Medulla oblongata (tissue), 1 donor: ENCODE measurements at regions not wholly inside any gene's neighbourhood (a gene's known extent, or its start where the extent isn't known, plus 50 kb on each side); places are given as distances from the start of the nearest gene placed in this dataset.
A peak's percentile ranks its signal among the peaks of the same experiment; 100 is the strongest.

ENCODE experiments used
- DNase-seq: peaks from one replicate; pipeline ENCODE4 v3.0.0-alpha.2; 2015; ENCODE audit errors: extremely low spot score

DNA sequence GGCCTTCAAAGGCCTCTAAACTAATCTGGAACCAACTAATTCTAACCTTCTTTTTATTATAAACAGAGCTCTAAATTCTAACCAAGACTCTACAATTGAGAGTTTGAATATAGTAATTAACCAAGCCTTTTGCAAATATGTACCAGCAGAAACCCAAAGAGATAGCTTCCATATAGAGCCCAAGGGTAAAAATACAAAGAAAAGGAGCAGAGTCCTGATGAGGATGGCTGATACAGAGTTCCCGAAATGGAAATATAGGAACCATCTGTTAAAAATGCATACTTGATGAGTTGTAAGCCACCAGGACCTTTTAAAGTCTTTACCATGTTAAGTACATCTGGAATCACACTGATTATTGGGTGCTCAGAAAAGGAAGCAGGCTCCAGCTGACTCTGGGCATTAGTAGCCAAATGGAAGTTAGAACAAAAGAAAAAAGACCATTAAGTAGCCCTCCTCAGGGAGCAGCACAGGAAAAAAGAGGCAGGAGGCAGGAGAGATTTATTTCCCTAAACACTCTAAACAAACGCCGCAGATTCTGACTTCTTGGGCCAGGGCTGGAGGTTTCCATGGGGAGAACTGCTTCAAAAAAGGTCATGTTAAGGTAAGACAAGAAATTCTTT is 463.1 kb upstream of the FAT3 start:
- DNase-seq = peak; percentile 7

DNA sequence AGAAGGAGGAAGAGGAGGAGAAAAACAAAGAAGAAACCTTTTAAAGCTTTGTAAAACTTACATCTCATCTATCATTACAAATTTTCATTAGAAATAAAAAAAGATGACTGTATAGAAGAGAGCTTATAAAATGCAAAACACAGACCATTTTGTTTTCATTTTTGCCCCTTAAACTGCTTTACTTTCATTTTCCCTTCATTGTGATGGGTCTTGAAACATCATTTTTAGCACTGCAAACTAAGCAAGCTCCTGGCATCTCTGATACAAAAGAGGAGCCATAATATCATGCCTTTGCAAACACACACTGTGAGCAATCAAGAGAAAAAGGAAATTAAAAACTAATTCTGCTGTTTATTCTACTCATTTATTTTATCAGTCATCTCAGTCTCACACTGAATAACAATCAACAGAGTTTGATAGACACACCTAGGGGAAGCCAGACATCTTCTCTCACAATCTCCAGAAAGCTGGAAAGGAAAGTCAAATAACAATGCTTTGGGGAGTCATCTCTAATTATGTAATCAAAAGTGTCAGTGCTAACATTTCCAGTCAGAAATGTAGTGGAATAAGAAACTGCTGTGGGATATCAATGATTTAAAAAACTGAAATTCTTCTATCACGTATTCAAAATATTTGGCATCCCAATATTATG is 467.7 kb upstream of the FAT3 start:
- no peak for DNase-seq

DNA sequence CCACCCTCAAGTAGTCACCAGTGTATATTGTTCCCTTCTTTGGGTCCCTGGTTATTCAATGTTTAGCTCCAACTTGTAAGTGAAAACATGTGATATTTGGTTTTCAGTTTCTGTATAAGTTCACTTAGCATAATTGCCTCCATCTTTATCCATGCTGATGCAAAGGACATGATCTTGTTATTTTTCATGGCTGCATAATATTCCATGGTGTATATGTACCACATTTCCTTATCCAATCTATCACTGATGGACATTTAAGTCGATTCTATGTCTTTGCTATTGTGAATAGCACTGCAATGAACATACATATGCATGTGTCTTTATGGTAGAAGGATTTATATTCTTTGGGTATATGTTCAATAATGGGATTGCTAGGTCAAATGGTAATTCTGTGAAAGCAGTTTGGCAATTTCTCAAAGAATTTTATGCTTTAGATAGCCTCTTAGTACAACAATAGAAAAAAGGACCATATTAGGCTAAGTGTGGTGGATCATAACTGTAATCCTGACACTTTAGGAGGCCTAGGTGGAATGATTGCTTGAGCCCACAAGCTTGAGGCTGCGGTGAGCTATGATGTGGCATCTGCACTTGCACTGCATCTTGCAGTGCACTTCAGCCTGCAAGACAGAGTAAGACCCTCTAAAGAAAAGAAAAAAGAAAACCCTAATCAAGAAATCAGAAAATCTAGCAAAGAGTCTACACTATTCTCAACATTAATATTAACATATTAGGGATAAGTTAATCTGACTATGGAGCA is 468.5 kb upstream of the FAT3 start:
- DNase-seq = no peak

DNA sequence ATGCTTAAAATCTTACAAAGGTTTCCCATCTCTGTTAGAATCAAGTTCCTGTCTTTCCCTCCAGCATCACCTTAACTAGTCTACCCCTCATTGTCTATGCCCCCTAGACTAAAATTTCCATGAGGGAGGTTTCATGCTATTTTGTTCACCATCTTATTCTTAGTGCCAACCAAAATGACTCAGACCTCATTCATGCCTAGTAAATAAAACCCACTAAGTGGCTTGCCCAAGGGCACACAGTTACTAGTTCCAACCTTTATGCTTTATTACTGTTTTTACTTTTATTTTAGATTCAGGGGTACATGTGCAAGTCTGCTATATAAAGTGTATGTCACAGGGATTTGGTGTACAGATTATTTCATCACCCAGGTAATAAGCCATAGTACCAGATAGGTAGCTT is 469.1 kb upstream of the FAT3 start:
- DNase-seq = no peak

DNA sequence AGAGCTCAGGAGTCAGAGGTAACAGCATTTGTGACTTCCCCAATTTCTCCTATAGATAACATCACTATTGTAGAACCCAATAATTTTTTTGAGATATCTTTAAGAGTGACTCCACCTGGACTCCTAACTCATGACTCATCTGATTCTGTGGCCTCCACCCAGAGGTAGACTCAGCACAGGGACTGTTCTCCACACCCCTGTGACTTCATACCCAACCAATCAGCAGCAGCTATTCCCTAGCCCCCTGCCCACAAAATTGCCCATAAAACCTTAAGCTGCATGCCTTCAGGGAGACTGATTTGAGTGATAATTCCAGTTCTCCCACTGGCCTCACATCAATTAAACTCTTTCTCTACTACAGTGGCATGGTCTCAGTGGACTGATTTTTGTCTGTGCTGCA is 475.4 kb upstream of the FAT3 start:
- DNase-seq = no peak

DNA sequence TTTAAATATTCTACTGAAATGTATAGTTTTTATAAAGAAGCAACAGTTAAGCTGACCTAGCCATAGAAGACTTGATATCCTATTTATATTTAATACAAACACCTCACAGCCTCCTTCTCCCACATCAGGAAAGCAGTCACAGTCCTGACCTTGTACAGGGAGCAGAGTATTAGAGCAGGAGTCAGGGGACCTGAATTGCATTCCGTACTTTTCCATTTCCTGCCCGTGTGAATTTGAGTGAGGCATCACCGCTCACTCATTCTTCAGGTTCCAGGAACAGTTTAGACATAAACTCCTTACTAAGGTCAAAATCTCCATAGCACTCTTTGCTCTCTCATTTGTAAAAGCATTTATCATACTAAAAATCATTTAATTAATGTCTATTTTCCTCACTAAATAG is 482.5 kb upstream of the FAT3 start:
- no peak for DNase-seq

DNA sequence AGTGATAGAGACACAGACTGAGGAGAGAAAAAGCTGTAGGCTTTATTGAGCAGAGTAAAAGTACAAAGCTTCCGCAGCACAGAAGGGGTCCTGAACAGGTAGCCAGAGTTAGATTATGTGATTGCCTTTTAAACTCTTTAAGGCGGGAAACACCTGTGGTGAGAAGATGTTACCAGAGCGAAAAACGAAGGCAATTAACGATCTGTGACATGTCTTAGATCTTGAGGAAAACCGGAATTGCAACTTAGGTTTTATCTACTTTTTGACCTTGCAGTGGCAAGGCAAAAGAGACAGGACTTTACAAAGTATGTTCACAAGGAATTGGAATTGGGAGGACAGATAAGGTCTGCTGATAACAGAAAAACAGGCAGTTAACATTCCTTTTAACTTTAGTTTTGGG is 493.6 kb upstream of the FAT3 start:
- no peak for DNase-seq

DNA sequence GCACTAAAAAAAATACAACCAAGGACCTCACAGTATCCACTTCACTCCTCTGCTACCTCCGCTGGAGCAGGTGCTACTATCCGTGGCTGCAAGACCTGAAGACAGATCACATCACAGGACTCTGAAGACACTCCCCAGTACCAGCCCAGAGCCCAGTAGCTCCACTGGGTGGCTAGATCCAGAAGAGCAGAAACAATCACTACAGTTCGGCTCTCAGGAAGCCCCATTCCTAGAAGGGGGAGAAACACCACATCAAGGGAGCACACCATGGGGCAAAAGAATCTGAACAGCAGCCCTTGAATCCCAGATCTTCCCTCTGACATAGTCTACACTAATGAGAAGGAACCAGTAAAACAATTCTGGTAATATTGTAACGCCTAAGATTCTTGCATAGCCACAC is 494.0 kb upstream of the FAT3 start:
- no peak for DNase-seq

DNA sequence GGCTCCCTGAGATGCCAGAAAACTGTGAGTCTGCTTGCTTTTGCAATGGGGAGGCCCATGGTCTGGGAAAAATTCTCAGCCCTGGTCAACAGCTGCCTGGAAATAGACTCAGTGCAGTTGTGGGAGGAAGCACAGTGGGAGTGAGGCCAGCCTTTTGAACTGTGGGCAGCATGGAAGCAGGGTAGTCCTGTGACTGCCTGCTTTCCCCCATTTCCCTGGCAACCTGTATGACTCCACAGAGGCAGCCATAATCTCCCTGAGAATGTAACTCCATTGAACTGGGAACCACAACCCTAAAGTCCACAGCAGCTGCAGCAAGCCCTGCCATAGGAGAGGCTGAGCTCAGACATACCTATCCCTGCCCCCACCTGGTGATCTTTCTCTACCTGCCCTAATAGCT is 494.6 kb upstream of the FAT3 start:
- no peak for DNase-seq

DNA sequence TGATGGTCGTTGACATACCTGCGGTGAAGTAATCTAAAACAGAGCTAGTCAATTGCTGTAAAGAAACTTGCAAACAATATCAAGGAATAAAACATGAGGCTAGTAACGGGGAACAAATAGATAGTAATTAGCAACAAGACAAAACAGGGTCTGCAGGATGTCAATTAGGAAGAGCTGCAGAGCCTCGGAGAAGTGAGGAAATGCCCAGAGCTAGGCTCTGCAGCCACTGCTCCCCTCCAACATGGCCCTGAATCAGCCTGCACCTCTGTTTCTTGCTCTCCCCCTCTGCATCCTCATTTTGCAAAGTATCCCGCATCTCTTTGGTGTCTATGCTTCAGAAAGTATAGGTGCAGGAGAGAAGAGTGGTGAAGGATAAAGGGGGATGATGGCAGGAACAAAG is 507.4 kb upstream of the FAT3 start:
- no peak for DNase-seq

DNA sequence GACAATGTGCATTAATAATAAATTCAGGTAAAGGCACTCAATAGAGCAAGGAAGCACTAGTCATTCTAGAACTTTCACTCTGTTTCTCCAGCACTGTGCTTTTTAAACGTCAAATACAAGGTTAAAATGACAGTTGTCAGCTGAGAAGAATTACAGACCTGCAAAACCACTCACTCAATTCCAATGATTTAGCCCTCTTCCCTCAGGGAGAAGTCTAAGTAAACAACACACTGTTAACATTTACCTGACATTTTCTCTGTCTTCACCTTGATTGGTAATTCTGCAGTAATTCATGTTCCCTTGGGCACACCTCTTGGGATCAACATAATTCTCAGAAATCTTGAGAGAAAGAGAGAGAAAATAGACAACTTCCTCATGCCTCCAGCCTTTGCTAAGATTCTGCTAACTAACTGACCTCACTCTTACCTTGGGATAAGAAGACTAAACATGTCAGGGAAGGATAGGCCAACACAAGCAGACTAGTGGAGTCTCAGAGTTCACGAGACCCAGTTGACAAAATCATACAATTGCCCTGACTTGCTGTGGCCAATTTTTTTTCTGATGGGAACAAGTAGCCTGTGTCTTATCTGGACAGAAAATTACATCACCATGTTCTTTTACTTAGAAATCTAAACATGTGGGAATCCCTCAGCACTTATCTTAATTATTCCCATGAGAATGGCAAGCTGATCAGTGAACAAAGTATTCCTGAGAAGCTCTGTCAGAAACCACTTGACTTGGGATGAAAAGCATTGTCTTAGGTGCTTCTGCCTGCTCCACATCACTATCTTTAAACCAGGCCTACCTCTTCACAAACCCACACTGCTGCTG is 516.8 kb upstream of the FAT3 start:
- no peak for DNase-seq

DNA sequence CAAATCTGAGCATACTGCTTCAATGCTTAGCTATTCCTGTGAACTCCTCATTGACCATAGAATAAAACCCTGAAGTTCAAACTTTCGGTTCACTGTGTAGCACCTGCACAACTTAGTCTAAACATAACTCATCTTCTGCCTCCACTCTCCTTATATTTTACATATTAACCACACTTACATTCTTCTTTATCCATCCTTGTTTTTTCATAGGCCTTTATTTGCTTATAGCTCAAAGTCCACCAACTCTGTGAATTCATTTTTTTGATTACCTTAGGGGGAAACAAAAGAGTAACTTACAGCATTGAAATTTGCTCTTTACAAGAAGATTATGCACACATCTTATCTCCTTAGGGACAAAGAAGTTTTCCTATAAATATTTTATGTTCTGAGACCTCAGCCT is 521.6 kb upstream of the FAT3 start:
- DNase-seq = no peak

DNA sequence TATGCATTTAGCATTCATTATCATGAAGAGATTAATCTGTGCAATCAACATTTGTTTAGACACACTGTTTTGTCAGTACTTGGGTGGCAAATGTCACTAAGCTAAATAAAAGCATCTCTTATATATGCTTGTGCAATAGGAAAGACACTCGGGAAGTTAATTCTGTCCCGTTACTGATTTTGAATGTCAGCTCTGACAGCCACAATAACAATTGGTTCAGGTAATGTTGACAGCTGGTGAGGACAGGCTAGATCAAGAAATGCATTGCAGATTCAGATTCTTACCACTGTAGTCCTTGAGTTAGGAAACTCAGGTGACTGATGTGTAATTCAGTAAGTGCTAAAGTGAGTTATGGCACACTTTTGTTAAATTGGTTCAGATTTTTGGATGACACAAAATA is 523.8 kb upstream of the FAT3 start:
- DNase-seq = no peak

DNA sequence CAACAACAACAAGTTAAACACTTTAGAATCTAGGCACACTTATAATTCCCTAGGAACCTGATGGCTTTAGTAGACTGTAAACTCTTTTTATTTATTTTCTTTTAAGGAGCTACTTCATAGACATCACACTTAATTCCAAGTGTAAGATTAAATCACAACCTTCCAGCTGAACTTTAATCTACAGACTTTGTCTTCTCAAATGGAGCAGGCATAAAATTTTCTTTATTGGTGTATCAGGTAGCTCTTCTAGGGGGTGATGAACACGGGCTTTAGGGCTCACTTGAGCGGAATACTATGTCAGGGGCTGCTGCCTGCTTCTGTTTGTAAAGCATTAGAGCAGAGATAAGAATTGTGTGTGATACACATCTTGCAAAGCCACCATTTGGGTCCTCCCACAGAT is 525.8 kb upstream of the FAT3 start:
- no peak for DNase-seq

DNA sequence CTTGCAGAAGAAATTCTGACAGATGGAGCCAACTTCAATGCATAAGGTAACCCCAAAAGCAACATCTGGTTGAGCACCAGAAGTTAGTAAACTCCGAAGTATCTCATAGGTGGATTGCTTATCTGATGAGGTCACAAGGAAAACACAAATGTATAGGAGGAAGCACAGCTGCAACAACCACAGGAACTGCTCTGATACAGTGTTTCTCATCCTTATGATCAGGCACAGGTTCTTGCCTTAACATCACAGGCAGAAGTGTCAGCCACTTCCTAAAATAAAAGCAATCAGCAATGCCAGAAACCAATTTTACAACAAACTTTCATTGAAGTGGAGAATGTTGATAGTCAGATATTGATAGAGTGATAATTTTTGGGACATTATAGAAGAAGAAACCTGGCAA is 530.3 kb upstream of the FAT3 start:
- DNase-seq = no peak

DNA sequence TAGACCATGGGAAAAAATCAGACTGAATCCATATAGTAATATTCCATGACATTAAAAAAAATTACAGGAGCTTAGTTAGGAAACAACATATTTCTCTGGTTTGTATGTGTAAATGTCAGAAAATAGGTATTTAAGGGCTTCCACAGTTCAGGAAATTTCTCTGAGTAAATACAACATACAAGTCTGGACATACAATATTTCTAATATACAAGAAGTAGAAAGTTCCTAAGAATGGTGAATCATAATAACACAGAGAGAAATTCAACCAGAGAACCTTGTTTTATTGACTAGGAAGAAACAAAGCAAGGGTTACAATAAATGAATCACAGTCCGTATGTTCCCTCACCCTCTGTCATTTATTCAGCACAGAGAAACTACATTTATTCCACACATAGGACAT is 532.7 kb upstream of the FAT3 start:
- DNase-seq = no peak

DNA sequence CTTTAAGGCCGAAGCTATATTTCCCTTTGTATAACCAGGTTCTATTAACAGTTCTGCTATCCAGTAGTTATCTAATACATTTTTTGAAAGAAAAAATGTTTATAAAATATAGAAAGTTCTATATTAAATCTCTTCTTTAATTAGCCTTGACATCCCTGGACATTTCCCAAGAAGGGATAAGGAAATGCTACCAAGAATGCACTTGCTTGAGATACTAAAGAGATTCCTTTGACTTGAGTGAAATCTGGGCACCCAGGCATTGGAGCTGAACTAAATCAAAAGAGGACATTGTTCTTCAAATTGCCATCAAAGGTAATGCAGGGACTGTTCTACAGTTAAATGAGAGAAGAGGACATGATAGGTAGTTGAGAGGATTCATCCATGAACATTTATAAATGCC is 535.9 kb upstream of the FAT3 start:
- no peak for DNase-seq

DNA sequence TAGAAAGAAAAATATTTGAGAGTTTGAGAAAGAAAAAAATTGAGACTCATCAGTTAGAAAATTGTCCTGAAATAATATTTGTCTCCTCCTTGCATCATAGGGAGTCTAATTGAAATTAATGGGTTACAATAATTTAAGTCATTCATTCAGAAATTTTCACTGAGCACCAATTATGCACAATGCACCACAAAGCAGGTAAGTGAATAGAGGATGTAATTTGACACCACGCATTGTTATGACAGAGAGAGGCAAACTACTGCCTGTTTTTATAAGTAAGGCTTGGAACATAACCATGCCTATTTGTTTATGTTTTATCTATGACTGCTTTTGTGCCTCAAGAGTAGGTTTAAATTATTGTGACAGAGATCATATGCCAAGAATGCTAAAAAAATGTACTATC is 537.9 kb upstream of the FAT3 start:
- DNase-seq = no peak

DNA sequence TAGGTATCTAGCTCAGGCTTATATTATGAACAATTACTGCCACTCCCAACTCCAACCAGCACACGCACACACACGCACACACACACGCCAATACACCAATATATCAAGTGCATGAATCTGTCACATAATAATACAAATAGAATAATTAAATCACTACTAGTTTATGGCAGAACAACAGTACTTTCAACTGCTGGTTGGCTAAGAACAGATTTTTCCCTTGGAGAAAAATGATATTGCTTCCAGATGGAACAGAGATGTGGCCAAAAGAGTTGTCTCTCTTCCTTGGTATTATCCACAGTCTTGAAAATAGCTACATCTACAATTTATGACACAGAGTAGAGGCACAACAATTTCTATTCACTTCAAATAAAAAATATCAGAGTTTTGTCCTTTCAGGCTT is 538.3 kb upstream of the FAT3 start:
- DNase-seq = no peak

DNA sequence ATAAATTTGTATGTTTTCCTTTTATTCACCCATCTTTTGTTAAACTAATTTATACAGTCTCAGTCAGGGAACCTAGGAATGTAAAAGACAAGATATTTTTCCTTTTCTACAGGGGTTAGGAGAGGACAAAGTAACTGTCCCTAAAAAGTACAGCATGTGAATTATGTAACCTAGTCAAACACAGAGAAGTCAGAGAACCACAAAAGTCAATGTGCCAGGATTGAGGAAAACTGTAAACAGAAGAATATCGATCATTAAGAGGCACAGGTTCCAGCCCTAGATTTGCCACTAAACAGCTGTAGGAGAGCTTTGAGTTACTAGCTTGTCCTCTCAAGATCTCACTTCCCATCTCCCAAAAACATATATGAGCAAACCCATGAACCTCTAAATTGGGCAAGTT is 550.9 kb upstream of the FAT3 start:
- no peak for DNase-seq

DNA sequence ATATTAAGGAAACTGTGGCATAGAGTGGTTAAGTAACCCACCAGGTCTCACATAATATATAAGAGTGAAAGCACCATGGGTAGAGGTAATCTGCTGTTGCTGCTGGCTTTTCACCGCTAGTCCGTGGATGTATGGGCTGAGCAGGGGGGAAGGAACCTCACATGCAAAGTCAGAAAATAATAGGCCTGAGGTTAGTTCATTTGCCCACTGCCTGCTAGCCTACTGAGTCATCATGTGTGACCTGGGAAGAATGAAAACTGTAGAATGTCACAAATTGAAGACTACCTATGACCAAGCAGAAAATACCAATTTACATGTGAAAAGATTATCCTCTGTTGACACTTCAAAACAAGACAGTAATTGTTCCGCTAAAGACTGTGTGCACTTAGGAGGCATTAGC is 560.1 kb upstream of the FAT3 start:
- no peak for DNase-seq

DNA sequence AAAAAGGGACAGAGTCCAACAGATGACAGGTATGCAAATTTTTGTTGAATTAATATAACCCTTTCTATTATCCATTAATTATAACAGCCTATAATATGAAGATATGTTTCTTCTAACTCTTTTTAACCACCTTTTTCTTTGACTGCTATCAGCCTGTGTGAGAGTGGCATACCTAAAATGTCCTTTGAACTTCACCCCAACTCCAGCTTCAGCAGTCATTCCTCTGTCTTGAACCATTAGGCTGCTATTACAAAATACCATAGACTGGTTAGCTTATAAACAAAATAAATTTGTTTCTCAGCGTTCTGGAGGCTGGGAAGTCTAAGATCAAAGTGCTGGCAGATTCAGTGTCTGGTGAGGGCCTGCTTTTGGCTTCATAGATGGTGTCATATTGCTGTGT is 564.6 kb upstream of the FAT3 start:
- no peak for DNase-seq

DNA sequence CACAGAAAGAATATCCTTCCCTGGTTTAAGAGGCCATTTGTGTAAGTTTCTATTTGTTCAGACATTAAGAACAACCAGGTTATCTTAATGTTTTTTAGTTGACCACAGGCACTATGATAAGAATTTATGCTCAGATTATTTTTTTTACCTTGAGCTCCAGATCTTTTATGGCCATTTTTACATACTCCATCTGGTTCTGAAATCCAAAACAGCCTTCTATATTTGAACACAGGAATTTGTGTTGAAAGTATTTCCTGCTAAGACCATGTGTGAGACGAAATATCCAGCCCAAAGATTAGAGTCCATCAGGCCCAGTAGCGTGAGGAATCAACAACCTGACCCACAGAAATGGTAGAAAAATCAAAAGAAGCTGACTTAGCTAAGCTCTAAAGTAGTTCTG is 569.9 kb upstream of the FAT3 start:
- DNase-seq = no peak
